HEK293T (cell line): ENCODE measurements at regions not wholly inside any gene's neighbourhood (a gene's known extent, or its start where the extent isn't known, plus 50 kb on each side); places are given as distances from the start of the nearest gene placed in this dataset.

Source experiments
- ARNT ChIP-seq: fragments of 450-650 bp; IDR thresholded peaks from 2 replicates; pipeline ENCODE4 v1.6.1; 2017; ENCODE audit warnings: mild to moderate bottlenecking
- BHLHE40 ChIP-seq: fragments of 450-650 bp; IDR thresholded peaks from 2 replicates; pipeline ENCODE4 v1.6.1; 2016; ENCODE audit warnings: mild to moderate bottlenecking, moderate library complexity, borderline replicate concordance
- FOXM1 ChIP-seq: fragments of 450-650 bp; IDR thresholded peaks from 2 replicates; pipeline ENCODE4 v1.6.1; 2017; ENCODE audit warnings: mild to moderate bottlenecking, borderline replicate concordance
- HDGF ChIP-seq: fragments of 450-650 bp; IDR thresholded peaks from 2 replicates; pipeline ENCODE4 v1.6.1; 2017; ENCODE audit warnings: antibody characterized with exemption, borderline replicate concordance
- SP1 ChIP-seq: fragments of 450-650 bp; IDR thresholded peaks from 2 replicates; pipeline ENCODE4 v1.6.1; 2017
- SUZ12 ChIP-seq: fragments of 450-650 bp; IDR thresholded peaks from 2 replicates; pipeline ENCODE4 v1.6.1; 2016; ENCODE audit warnings: mild to moderate bottlenecking

GRCh38 chrX:126985027-126985426 is 165.5 kb downstream of the PRR32 start:
- TF ChIP-seq BHLHE40 = no peak
- TF ChIP-seq ARNT = no peak
- no peak for TF ChIP-seq SP1
- TF ChIP-seq SUZ12 = no peak
- TF ChIP-seq FOXM1 = no peak
- TF ChIP-seq HDGF = no peak
